Stimulated activated CD4-positive, alpha-beta T cell treated with anti-CD3 and anti-CD28 coated beads, Interleukin-1b, Interleukin-23, amount 100 ng/mL, for 1 hour (primary cell): ENCODE measurements at regions not wholly inside any gene's neighbourhood (a gene's known extent, or its start where the extent isn't known, plus 50 kb on each side); places are given as distances from the start of the nearest gene placed in this dataset.

Source experiments
- DNase-seq, 2 donors: peaks; one replicate each; pipeline ENCODE4 v3.0.0-alpha.2; 2020; ENCODE audit warnings: low read depth in 2 of 2

DNA sequence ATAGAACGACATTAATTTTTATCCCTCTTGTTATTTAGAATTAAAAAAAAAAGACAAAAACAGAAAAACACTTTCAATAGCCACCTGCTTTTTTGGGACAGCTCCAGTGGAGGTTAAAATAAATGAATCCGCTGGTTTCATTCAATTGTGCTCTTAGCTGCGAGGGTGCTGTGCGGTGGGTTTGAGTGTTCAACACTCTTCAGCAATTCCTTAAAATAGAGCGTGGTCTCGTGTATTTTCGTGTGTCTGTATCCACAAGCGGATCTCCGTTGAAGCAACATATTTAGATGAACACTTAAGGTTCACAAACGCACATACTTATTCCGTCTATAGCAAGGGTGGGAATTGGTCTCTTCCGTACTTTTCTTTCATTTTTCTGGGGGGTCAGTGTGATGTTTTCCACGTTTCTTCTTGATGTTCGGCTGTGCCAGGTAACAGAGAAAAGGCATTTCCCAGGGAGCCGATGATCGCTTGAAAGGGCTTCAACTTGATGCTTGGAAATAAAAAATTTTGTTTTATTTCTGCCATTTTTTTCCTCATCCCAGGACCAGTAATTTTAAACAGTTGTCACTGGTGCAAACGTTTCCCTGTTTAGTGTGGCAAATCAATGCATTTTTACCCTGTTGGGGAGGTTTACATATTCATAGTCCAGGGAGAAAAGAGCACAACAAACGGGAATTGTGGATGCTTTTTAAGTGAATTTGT is 297.9 kb downstream of the IRF8 start:
- DNase-seq, result no peak

DNA sequence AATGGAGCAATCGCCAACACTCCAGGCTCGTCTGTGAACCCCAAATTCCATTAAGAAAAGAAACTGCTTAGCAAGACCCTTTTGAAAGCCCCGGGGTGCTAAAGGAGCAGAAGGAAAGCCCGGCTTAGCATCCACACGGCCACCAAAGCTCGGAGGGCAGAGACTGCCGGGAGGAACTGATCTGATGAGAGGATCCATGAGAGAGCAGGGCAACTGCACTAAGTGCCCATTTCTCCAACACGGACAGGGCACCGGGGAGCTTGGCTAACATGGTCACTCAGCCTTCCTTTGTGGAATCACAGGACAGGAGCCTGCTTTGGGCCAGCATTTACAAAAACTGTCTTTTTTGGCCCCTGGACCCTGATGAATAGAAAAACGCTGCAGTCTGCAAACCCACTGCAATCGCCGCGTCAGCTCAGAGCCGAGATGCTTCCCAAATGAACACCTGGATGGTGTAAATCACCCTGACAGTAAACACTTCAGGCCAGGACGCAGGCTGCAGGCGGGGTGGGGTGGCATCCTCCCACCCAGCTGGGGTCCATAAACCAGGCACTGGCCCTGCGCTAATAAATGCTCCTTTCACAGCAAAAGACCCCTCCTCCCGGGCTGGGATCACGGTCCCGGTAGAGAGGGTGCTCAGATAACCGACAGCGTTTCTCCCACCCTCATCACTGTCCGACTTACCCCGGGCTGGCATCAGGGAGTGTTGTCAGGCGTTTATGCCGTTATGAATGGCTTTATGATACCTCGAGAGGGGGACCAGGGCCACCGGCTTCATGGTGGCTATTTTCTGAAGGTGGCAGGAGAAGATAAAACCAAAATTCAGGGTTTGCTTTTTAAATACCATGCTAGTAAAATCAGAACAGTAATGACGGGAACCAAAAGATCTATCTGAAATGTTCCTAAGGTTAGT is 299.5 kb downstream of the IRF8 start:
- DNase-seq, result no peak

DNA sequence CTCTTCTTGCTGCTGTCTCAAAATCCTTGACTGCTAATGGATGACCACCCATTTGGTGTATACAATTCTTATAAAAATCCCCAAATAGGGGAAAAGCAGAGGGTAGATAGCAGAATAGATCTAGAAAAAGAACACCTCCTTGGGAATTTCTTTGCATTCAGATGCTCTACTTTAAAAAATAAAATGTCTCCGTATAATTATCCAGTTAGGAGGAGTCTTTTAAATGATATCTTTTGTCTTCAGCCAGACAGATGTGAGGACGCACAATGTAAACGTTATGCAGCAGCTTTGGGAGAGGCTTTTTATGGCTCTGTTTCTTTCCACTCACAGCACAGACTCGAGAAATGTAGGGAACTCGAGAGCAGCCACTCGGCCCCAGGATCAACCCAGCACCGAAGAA is 300.2 kb downstream of the IRF8 start:
- no peak for DNase-seq

DNA sequence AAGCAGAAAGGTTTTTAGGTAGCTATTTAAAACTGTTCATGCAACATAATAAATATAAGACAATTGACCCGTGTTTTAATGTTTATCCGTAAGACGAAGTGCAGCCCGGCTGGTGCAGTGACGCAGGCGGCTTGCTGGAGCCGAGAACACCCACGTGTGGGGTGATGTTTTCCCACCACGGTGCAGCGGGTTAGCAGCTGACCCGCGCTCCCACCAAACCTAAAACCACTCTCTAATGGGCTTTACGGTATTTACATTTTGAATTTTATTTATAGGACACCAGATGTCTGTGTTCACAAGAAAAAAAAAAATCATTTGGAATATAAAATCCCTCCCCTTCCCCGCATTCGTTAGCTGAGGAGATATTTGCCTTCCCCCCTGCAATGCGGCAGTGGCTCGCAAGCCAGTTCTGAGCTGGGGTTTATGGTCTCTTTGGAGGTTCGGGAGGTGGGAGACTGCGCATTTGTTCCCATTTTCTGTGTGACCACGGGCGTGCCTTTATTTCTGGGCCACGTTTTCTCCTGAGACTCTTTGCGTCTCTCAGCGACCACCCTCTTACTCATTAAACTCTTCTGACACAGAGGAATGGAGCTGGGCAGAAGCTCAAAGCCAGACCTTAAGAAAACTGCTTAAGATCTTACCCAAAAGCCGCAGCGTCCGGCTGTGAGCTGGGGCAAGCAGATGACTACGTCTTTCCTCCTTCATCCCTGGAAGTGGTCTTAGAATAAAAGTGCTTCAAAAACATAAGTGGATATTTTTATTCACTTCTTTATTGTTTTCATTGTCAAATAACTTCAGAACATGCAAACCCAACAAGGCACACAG is 301.1 kb downstream of the IRF8 start:
- no peak for DNase-seq

DNA sequence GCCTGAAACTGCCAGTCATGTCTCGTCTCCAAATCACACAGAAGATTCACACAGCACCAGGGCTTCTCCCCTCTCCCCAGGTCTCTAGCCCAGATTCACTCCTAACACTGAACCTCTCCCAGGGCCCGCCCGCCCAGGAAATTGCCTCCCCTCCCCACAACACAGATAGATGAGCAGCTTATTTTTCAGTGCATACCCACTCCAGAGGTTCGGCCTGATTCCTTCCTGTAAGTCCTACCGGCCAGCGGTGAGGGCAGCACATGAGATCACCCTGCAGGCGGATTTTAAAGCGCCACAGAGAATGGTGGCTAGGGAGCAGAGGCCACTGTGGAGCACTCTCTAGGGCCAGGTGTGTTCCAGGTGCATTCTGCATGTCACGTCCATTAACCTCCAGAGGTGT is 301.8 kb downstream of the IRF8 start:
- no peak for DNase-seq

DNA sequence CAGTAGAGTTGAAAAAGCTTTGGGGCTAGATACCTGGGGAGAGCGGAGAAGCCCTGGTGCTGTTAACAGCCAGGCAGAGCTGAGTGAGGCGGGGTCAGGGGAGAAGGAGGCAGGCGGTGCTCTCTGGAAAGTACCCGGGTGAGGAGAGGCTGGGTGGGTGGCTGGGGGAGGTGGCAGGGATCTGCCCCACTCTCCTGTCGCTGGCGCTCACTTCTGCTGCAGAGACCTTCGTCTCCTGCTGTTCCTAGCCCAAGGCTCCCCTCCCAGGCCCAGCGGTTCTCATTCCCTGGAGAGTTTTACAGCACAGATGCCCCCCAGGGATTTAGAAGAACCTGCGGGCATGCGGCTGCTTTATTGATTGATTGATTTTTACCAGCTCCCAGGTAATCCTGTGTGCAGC is 302.8 kb downstream of the IRF8 start:
- DNase-seq, result no peak

DNA sequence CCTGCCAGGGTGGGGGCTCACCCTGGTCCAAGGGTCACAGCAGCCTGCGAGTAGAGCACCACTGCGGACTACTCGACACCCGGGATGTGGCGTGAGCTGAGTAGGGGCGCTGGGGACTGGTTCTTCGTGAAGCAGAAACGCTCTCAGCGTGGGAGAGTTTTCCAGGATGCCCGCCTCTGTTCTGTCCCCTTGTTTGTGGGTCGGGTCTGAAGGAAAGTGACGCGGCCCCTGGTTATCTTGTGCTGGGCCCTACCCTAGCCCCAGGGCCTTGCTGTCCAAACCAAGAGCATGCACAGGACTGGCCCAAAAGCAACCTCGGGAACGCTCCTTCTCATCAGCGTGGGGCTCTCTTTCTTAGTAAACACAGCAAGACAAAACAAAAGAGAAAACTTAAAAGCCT is 303.3 kb downstream of the IRF8 start:
- no peak for DNase-seq

DNA sequence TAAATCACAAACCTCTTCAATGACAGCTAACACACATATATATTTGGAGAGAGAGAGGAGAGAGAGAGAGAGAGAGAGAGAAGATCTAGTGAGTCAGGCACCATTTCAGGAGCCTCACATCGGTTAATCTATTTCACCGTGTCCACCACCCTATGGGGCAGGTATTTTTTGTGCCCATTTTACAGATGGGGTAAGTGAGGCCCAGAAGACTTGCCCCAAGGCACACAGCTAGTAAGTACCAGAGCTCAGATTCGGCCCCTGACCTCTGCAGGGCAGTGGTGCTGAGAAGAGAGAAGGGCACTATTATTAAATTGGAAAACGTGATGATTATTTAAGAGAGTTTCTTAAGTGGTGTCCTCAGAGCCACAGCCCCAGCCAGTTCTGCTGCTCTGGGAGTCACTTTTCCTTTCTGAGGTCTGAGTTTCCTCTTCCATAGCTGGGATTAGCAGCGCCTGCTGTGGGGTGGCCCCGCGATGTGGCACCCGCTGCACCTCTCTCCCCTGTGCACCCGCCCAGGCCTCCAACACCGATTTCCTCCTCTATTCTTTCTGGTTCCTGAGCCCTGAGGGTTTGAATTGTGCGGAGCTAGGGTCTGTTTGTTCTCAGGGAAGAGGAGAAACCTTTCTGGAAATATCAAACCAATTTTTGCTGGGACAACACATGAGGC is 303.9 kb downstream of the IRF8 start:
- no peak for DNase-seq

DNA sequence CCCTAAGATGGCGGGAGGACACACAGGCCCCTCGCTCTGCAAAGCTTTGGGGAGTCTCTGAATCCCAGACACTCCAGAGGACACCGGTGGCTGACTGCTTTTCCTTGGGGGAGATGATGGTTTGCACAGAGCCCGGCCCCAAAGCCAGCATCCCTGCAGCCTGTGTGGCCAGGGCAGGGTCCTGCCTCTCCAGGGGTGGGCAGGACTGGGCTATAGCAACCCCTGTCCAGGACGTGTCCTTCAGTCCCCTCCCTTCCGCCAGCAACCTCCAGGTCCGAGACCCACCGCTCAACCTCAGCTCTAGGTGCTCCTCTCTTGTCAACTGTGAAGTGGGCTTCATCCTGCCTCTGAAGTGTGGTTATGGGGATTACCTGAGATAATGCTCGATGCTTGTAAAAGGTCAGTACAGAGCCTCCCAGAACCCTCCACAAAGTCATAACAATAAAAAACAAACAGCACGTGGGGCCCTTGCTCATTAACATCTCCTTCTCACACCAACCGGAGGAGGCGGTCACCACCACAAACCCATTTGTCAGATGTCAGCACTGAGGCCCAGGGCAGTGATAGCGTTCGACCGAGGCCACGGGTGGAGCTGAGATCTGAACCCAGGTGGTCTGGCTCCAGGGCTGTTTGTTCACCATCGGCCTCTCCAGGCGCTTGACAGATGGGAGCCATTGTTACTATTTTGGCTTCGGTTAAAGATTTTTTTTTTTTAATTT is 304.8 kb downstream of the IRF8 start:
- DNase-seq, result no peak

DNA sequence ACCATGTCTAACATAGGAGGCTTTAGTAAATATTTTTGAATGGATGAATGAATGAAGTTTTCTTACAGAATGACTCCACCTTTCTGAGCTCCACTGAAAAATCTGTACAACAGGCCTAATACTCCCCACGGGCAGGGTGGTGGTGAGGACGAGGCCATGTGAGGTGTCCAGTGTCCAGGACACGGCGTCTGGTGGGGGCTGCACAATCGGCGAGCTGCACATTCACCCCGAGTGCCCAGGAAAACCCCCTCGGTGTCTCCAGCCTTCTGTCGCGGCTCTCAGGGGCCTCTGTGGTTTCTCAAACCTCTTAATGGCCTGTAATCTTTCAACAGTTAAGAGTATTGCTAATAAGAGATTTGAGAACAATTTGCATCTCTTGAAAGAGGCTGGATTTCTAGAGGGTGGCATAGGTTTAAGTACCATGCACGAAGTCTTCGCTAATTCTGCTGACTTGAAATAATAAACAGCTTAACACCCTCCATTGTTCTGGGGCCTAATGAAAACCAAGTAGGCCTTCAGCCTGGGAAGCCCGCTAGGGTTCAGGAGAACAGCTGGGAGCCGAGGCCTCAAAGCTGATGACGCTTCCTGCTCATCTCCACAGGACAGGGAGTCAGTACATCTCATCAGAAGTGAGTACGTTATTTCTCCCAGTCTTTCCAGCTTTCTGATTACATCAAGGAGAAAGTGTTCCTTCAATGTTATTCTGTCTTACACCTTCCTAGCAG is 304.6 kb upstream of the FOXF1 start:
- no peak for DNase-seq

DNA sequence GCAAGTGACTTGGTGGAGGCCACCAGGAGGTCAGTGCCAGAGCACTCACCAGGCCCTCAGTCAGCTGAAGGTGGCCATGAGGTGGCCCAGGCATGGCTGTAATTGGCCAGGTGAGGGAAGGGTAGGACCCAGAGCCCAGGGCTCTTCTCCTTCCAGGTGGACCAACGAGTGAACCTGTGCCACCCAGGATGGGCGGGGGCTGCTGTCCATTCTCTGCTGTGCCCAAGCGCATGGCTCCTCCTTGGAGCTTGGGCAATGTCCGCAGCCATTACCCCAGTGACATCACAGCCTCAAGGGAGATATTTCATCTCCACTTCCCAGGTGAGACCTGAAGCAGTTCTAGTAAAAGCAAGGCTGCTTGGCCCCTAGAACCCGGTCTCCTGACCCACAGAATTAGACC is 303.0 kb upstream of the FOXF1 start:
- DNase-seq, result no peak

DNA sequence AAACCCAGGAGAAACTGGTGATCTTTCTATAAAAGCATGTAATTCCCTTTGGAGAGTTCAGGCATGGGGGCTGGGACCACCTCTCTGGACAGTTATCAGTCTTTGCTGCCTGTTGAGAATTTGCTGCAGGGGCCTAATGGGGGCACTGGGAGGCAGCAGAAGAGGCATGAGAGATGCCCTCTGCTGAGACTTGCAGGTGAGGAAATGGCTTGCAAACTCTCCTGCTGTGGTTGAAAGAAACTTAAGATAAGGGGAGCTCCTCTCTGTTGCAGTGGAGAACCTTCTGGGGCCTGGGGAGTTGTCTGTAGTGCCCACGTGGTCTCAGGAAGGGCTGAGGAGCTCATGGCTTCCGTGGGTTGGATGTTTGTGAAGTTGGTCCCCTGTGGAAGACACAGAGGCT is 301.1 kb upstream of the FOXF1 start:
- no peak for DNase-seq

DNA sequence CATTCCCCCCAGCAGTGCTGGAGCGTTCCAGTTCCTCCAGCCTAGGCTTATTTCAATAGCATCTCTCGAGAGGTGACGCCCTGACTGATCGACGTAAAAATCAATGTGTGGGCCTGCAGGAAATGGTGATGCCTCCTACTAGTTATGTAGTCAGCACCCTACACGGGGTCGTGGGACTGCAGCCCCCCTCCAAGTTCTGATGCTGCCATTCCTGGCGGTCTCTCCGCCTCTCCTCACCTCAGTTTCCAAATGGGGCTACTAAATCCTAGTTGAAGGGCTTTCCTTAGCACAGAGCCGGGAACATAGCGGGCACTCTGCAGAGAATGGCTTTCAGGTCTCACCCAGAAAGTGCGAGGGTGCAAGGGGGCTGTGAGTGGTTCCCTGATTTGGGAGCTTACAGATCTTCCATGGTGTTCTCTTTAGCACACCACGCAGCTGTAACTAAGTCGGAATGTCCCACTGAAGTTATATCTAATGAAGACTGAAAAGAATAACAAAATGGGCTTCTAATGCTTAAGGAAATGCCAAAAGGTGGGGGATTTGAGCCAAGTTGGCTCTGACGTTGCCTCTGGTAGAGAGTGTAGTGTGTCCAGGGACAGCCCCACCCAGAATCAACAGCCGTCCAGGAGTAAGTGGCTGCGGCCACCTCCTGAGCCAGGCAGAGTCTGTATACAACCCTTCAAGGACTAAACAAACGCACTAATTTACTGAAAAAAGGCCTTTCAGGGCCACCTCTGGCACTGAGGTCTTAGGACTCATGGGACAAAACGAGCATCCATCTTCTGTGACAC is 299.7 kb upstream of the FOXF1 start:
- no peak for DNase-seq

DNA sequence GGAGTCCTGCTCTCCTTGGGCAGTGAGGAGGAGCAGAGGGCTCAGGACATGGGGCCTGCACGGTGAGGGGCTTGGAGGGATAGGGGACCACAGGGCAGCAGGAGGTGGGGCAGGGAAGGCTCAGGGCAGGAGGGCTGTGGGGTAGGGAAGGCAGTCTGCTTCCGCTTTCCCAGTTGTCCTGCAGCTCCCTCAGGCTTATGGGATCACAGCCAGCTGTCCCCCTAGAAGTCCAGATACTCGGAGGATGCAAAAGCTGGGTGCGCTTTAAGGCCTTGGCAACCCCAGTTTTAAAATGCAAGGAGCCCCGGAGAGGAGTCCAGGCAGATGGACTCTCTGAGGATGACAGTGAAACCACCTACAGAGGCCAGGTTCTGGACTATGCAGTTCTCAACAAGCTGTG is 299.1 kb upstream of the FOXF1 start:
- DNase-seq, result no peak

DNA sequence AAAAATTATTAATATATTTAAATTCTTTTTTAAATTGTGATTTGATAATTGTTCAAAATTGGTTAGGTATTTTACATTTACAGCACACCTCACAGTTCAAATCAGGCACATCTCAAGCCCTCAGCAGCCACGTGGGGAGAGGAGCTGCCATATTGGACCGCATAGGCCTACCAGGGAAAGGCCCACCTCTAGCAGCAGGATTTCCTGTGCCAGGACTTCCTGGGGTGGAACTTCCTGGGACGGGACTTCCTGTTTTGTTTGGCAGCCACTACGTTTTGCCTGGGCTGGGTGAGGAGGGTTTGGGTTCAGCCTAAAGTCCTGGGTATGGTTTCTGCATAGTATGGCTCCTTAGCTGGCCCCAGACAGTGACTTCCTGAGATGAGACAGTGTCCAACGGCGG is 298.5 kb upstream of the FOXF1 start:
- no peak for DNase-seq

DNA sequence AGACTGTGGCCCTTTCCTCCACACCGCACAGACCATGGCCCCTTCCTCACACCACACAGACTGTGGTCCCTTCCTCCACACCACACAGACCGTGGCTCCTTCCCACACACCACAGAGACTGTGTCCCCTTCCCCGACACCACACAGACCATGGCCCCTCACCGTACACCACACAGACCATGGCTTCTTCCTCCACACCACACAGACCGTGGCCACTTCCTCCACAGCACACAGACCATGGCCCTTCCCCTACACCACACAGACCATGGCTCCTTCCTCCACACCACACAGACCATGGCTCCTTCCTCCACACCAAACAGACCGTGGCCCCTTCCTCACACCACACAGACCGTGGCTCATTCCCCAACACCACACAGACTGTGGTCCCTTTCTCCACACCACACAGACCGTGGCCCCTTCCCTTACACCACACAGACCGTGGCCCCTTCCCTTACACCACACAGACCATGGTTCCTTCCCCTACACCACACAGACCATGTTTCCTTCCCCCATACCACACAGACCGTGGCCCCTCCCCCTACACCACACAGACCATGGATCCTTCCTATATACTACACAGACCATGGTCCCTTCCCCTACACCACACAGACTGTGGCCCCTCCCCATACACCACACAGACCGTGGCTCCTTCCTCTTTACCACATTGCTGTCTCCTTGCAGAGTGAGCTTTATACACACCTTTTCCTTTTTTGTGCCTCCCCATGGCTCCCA is 297.5 kb upstream of the FOXF1 start:
- DNase-seq, result no peak

DNA sequence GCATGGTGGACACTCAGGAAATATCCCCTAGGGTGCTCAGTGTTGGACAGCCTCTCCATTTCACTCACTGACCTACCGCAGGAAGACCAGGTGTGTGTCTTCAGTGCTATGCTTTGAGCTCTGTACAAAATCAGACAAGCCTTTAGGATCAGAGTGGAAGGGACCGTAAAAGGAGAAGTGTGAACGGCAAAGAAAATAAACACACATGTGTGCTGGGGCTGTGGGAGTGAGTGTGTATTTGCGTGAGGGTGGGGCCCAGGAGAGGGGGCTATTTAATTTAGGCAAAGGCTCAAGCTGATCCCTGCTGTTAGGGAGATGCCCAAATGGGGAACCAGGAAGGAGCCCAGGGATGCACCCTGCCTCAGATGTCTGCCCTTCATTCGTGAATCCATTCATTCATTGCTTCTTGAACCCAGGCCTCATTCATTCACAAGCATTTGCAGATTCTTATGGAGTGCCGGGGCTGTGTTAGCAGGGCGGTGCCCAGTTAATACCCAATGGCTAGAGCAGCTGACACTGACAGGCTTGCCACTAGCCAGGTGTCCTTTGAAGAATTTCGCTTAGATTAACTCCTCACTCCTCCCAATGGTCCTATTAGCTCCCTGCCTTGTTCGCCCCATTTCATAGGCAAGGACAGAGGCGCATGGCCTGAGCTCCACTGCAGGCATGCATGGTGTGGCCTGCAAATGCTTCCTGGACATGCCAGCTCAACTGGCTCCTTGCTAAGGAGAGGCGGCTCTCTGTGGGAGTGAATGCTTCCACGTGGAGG is 296.7 kb upstream of the FOXF1 start:
- DNase-seq, result no peak
